HEK293 (cell line): ENCODE measurements at regions not wholly inside any gene's neighbourhood (a gene's known extent, or its start where the extent isn't known, plus 50 kb on each side); places are given as distances from the start of the nearest gene placed in this dataset.

ENCODE experiments used
- CTCF ChIA-PET: fragments of 350-600 bp; formaldehyde crosslinking; extraction: SDS; loops from one replicate; lab custom pipeline; 2021; ENCODE audit warnings: antibody characterized with exemption; lab: Yijun Ruan, JAX
- POLR2A ChIA-PET: fragments of 300-600 bp; formaldehyde crosslinking; extraction: SDS; loops from one replicate; lab custom pipeline; 2020; ENCODE audit warnings: antibody characterized with exemption, inconsistent platforms; lab: Yijun Ruan, JAX
- H3K27ac ChIP-seq: fragments of 200-500 bp; sonication (Bioruptor generic); 2 replicates; pipeline ENCODE4 v1.5.1; 2014; ENCODE audit warnings: low read depth, low read length, control low read depth, inconsistent platforms; ENCODE audit errors: extremely low read depth
- H3K36me3 ChIP-seq, 2 experiments: fragments of 200-500 bp in 1 of 2; sonication (Bioruptor generic) in 1 of 2; 1 replicate in 1 of 2; 2 replicates in 1 of 2; pipeline ENCODE4 v1.5.1; 2014 to 2017; ENCODE audit warnings: inconsistent platforms in 2 of 2, low read length in 2 of 2; ENCODE audit not compliant: control insufficient read depth in 2 of 2, insufficient read depth in 1 of 2
- H3K4me1 ChIP-seq: fragments of 200-500 bp; sonication (Bioruptor generic); 2 replicates; pipeline ENCODE4 v1.5.1; 2014; ENCODE audit warnings: mild to moderate bottlenecking, low read length, inconsistent platforms; ENCODE audit not compliant: control insufficient read depth, insufficient read depth
- H3K4me3 ChIP-seq: 2 replicates; pipeline ENCODE4 v1.5.1; 2011; ENCODE audit warnings: low read depth, mild to moderate bottlenecking, control low read depth, low read length, moderate library complexity
- H3K9me3 ChIP-seq: fragments of 200-500 bp; sonication (Bioruptor generic); 2 replicates; pipeline ENCODE4 v1.5.1; 2014; ENCODE audit warnings: low read depth, low read length, inconsistent platforms; ENCODE audit not compliant: control insufficient read depth, insufficient read depth
- GLI2 ChIP-seq: fragments of 450-650 bp; formaldehyde crosslinking; IDR thresholded peaks from 2 replicates; pipeline ENCODE4; 2017; ENCODE audit warnings: missing biosample characterization, missing genetic modification characterization, low read depth, borderline replicate concordance
- OVOL3 ChIP-seq: fragments of 450-650 bp; formaldehyde crosslinking; IDR thresholded peaks from 2 replicates; pipeline ENCODE4 v1.5.1; 2016; ENCODE audit warnings: missing biosample characterization, missing genetic modification characterization
- TCF7L2 ChIP-seq: IDR thresholded peaks from 2 replicates; pipeline ENCODE4 v1.6.1; 2011; ENCODE audit warnings: low read depth, mild to moderate bottlenecking, inconsistent platforms, low read length, moderate library complexity, borderline replicate concordance
- TRIM28 ChIP-seq: IDR thresholded peaks from 2 replicates; pipeline ENCODE4 v1.6.1; 2011; ENCODE audit warnings: low read length, control low read depth, borderline replicate concordance
- ZBTB8A ChIP-seq: fragments of 450-650 bp; formaldehyde crosslinking; IDR thresholded peaks from 2 replicates; pipeline ENCODE4 v1.5.1; 2016; ENCODE audit warnings: missing biosample characterization, missing genetic modification characterization
- ZNF174 ChIP-seq: fragments of 450-650 bp; formaldehyde crosslinking; IDR thresholded peaks from 2 replicates; pipeline ENCODE4 v1.5.0; 2017; ENCODE audit warnings: missing biosample characterization, mild to moderate bottlenecking, missing genetic modification characterization
- ZNF214 ChIP-seq: fragments of 450-650 bp; formaldehyde crosslinking; IDR thresholded peaks from 2 replicates; pipeline ENCODE4 v1.5.1; 2017; ENCODE audit warnings: missing biosample characterization, mild to moderate bottlenecking, missing genetic modification characterization, borderline replicate concordance
- ZNF335 ChIP-seq: fragments of 450-650 bp; formaldehyde crosslinking; conservative IDR thresholded peaks from 2 replicates; pipeline ENCODE4 v1.5.1; 2016; ENCODE audit warnings: missing biosample characterization, missing genetic modification characterization
- ZNF37A ChIP-seq: fragments of 450-650 bp; IDR thresholded peaks from 2 replicates; pipeline ENCODE4 v1.5.1; 2018; ENCODE audit warnings: missing biosample characterization, missing genetic modification characterization
- ZNF416 ChIP-seq: fragments of 450-650 bp; formaldehyde crosslinking; IDR thresholded peaks from 2 replicates; pipeline ENCODE4 v1.5.1; 2016; ENCODE audit warnings: missing biosample characterization, missing genetic modification characterization
- ZNF555 ChIP-seq: fragments of 450-650 bp; formaldehyde crosslinking; conservative IDR thresholded peaks from 2 replicates; pipeline ENCODE4 v1.5.1; 2017; ENCODE audit warnings: missing biosample characterization, mild to moderate bottlenecking, missing genetic modification characterization, inconsistent platforms
- ZNF558 ChIP-seq: fragments of 450-650 bp; formaldehyde crosslinking; IDR thresholded peaks from 2 replicates; pipeline ENCODE4 v1.5.1; 2016; ENCODE audit warnings: missing biosample characterization, missing genetic modification characterization
- ZNF596 ChIP-seq: fragments of 450-650 bp; IDR thresholded peaks from 2 replicates; pipeline ENCODE4 v1.5.0; 2018; ENCODE audit warnings: missing biosample characterization, mild to moderate bottlenecking, missing genetic modification characterization, moderate library complexity
- ZNF610 ChIP-seq: fragments of 450-650 bp; formaldehyde crosslinking; IDR thresholded peaks from 2 replicates; pipeline ENCODE4 v1.5.1; 2016; ENCODE audit warnings: missing biosample characterization, missing genetic modification characterization, borderline replicate concordance
- ZNF654 ChIP-seq: fragments of 450-650 bp; formaldehyde crosslinking; IDR thresholded peaks from 2 replicates; pipeline ENCODE4 v1.5.1; 2016; ENCODE audit warnings: low read depth, missing biosample characterization, missing genetic modification characterization
- ZNF660 ChIP-seq: fragments of 450-650 bp; IDR thresholded peaks from 2 replicates; pipeline ENCODE4 v1.5.1; 2018; ENCODE audit warnings: missing biosample characterization, mild to moderate bottlenecking, missing genetic modification characterization
- ZNF670 ChIP-seq: fragments of 450-650 bp; formaldehyde crosslinking; IDR thresholded peaks from 2 replicates; pipeline ENCODE4 v1.5.1; 2016; ENCODE audit warnings: missing biosample characterization, missing genetic modification characterization, low read depth
- ZNF677 ChIP-seq: fragments of 450-650 bp; IDR thresholded peaks from 2 replicates; pipeline ENCODE4 v1.5.0; 2018; ENCODE audit warnings: missing biosample characterization, mild to moderate bottlenecking, missing genetic modification characterization, moderate library complexity
- ZNF777 ChIP-seq: fragments of 450-650 bp; formaldehyde crosslinking; IDR thresholded peaks from 2 replicates; pipeline ENCODE4 v1.5.1; 2017; ENCODE audit warnings: missing biosample characterization, missing genetic modification characterization, borderline replicate concordance
- ZNF791 ChIP-seq: fragments of 450-650 bp; formaldehyde crosslinking; IDR thresholded peaks from 2 replicates; pipeline ENCODE4 v1.5.1; 2016; ENCODE audit warnings: missing biosample characterization, missing genetic modification characterization
- ZSCAN23 ChIP-seq: fragments of 450-650 bp; formaldehyde crosslinking; IDR thresholded peaks from 2 replicates; pipeline ENCODE4 v1.5.1; 2016; ENCODE audit warnings: missing biosample characterization, missing genetic modification characterization
- TF ChIP-seq, protein P1 (sequence below): fragments of 450-650 bp; formaldehyde crosslinking; IDR thresholded peaks from 2 replicates; pipeline ENCODE4 v1.5.1; 2016; ENCODE audit warnings: missing biosample characterization, missing genetic modification characterization
- TF ChIP-seq, protein P2 (sequence below): fragments of 450-650 bp; formaldehyde crosslinking; IDR thresholded peaks from 2 replicates; pipeline ENCODE4 v1.5.0; 2017; ENCODE audit warnings: missing biosample characterization, missing genetic modification characterization, borderline replicate concordance

DNA sequence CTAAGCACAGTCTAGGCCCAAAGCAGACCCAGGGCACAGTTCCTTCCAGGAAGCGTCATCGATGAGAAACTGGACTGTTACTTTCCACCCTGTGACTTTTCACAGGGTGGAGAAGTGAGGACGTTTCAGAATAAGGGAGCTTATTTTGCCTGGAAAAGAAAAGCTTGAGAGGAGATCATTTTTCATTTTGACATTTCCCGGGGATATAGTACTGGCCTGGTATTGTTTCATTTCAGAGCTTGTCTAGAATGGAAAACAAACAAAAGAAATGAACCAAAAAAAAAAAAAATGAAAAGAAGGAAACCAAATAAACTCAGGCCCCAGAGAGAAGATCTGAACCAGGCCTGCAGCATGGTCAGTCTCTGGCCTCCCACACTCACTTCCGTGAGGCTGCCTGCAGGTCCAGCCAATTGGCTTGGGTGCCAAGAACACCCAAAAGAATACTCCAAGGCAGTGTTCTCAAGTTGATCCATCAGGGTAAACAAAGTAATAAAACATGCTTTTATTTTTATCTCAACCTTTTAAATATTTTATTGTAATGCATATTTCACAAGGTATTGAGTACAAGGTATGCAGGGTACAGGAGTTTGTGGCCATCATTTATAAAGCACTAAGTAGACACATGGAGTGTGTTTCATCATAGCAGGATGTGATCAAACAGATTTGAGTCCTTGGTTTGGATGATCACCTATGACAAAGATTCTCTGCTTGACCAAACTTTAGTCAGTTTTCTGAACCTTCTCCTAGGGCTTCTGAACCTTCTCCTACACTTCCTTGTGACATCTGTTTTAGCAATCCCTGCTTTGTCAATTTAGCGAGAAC is 176.9 kb upstream of the GGTLC1 start:
- POLR2A ChIA-PET = no interaction called here

DNA sequence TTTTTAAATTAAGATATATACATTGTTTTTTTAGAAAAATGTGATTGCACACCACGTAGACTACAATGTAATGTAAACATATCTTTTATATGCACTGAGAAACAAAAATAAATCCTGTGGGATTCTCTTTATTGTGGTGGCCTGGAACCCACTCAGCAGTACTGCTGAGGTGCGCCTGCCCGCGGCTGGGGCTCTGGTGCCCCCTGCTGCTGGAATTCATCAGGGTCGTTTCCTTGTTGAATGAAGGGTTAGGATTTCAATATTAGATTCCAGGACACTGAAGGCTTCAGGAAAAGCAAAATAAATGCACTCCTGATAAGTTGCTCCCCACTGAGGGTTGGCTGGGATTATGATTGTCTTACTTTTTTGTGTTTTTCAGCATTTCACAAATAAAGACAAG is 175.8 kb upstream of the GGTLC1 start:
- no peaks in the 10 kb centered on the region for H3K36me3 ChIP-seq
- no peak overlapping the region for H3K4me3 ChIP-seq
- POLR2A ChIA-PET = no interaction called here
- no peaks in the 10 kb centered on the region for H3K9me3 ChIP-seq
- H3K27ac ChIP-seq = no peak overlapping the region
- CTCF ChIA-PET = interaction anchor here (0.7 to 1.0 kb wide), 2 partner anchors 40 to 753 kb away, joined by 3 read pairs; no protein-coding TSS in a partner anchor
- H3K4me1 ChIP-seq = no peaks in the 10 kb centered on the region
- TF ChIP-seq ZNF555 = no peak
- peak; percentile 40 for TF ChIP-seq ZNF654 (tag by site-specific recombination)

More for the DNA sequence above, 176.9 kb upstream of the GGTLC1 start:
- Histone ChIP-seq H3K4me3 (no peak overlapping the region), H3K9me3 (no peaks in the 10 kb centered on the region), H3K4me1 (no peaks in the 10 kb centered on the region), H3K36me3 (no peaks in the 10 kb centered on the region), H3K27ac (no peak overlapping the region)
- CTCF ChIA-PET = interaction anchor here (0.7 to 1.0 kb wide), 2 partner anchors 38 to 752 kb away, joined by 3 read pairs; no protein-coding TSS in a partner anchor
- TF ChIP-seq ZBTB8A (tag by site-specific recombination) (no peak), TCF7L2 (no peak), ZSCAN23 (tag by site-specific recombination) (no peak), ZNF335 (tag by site-specific recombination) (no peak), ZNF677 (tag by site-specific recombination) (no peak), ZNF791 (tag by site-specific recombination) (no peak)
- TF ChIP-seq, protein P1, sequence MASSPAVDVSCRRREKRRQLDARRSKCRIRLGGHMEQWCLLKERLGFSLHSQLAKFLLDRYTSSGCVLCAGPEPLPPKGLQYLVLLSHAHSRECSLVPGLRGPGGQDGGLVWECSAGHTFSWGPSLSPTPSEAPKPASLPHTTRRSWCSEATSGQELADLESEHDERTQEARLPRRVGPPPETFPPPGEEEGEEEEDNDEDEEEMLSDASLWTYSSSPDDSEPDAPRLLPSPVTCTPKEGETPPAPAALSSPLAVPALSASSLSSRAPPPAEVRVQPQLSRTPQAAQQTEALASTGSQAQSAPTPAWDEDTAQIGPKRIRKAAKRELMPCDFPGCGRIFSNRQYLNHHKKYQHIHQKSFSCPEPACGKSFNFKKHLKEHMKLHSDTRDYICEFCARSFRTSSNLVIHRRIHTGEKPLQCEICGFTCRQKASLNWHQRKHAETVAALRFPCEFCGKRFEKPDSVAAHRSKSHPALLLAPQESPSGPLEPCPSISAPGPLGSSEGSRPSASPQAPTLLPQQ (tag by site-specific recombination) = no peak

DNA sequence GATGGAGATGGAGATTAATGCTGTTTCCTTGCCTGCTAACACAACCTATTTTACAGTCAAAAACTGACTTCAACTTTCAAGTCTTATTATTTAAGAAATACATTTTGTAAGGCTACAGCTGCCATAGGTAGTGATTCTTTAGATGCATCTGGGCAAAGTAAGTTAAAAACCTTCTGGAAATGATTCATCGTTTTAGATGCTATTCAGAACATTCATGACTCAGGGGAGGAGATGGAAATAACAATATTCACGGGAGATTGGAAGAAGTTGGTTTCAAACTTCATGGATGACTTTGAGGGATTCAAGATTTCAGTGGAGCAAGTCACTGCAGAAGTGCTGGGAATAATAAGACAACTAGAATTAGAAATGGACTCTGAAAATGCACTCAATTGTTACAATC is 174.9 kb upstream of the GGTLC1 start:
- TF ChIP-seq ZNF660 (no peak), ZNF37A (tag by site-specific recombination) (no peak), ZNF610 (tag by site-specific recombination) (no peak), ZNF174 (no peak), TRIM28 (no peak), OVOL3 (no peak), ZNF558 (tag by site-specific recombination) (no peak), ZNF777 (tag by site-specific recombination) (no peak), ZBTB8A (tag by site-specific recombination) (no peak), ZNF214 (tag by site-specific recombination) (no peak), GLI2 (tag by site-specific recombination) (no peak), ZNF596 (no peak), ZNF416 (tag by site-specific recombination) (no peak), ZNF670 (tag by site-specific recombination) (no peak)
- TF ChIP-seq, protein P2, sequence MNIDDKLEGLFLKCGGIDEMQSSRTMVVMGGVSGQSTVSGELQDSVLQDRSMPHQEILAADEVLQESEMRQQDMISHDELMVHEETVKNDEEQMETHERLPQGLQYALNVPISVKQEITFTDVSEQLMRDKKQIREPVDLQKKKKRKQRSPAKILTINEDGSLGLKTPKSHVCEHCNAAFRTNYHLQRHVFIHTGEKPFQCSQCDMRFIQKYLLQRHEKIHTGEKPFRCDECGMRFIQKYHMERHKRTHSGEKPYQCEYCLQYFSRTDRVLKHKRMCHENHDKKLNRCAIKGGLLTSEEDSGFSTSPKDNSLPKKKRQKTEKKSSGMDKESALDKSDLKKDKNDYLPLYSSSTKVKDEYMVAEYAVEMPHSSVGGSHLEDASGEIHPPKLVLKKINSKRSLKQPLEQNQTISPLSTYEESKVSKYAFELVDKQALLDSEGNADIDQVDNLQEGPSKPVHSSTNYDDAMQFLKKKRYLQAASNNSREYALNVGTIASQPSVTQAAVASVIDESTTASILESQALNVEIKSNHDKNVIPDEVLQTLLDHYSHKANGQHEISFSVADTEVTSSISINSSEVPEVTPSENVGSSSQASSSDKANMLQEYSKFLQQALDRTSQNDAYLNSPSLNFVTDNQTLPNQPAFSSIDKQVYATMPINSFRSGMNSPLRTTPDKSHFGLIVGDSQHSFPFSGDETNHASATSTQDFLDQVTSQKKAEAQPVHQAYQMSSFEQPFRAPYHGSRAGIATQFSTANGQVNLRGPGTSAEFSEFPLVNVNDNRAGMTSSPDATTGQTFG = no peak
- POLR2A ChIA-PET = no interaction called here
- CTCF ChIA-PET = interaction anchor here (1.3 kb wide), 1 partner anchor 618 kb away, joined by 3 read pairs; no protein-coding TSS in a partner anchor

More for the DNA sequence above, 174.9 kb upstream of the GGTLC1 start:
- Histone ChIP-seq H3K36me3 (no peaks in the 10 kb centered on the region), H3K4me3 (no peak overlapping the region), H3K4me1 (no peaks in the 10 kb centered on the region), H3K9me3 (no peaks in the 10 kb centered on the region), H3K27ac (no peak overlapping the region)
